GM23338 (cell line): ENCODE measurements at regions not wholly inside any gene's neighbourhood (a gene's known extent, or its start where the extent isn't known, plus 50 kb on each side); places are given as distances from the start of the nearest gene placed in this dataset.
A peak's percentile ranks its signal among the peaks of the same experiment; 100 is the strongest.

ENCODE experiments used
- ATAC-seq: fragments of 200-7000 bp; cut with Tn5 transposase; 3 replicates; pipeline ENCODE4 v1.9.1; 2020
- DNase-seq: peaks from one replicate; pipeline ENCODE4 v3.0.0-alpha.2; 2015; ENCODE audit warnings: low spot score
- H2AFZ ChIP-seq: fragments of 200-600 bp; sonication (generic); 2 replicates; pipeline ENCODE4 v1.8.0; 2016; ENCODE audit warnings: antibody characterized with exemption, mild to moderate bottlenecking, moderate library complexity
- H3F3A ChIP-seq: fragments of 200-600 bp; sonication (generic); replicated peaks from 2 replicates; pipeline ENCODE4 v1.8.0; 2017; ENCODE audit warnings: antibody characterized with exemption, mixed run types, low read depth
- H3K27ac ChIP-seq: fragments of 200-600 bp; sonication (generic); 2 replicates; pipeline ENCODE4 v1.6.1; 2016; ENCODE audit warnings: low read depth
- H3K27me3 ChIP-seq: fragments of 200-600 bp; sonication (generic); 2 replicates; pipeline ENCODE4 v1.8.0; 2016; ENCODE audit warnings: mild to moderate bottlenecking, mixed run types, moderate library complexity; ENCODE audit not compliant: insufficient read depth
- H3K36me3 ChIP-seq: fragments of 200-600 bp; sonication (generic); 2 replicates; pipeline ENCODE4 v1.8.0; 2016; ENCODE audit warnings: mild to moderate bottlenecking; ENCODE audit not compliant: insufficient read depth
- H3K4me1 ChIP-seq: fragments of 200-600 bp; sonication (generic); 2 replicates; pipeline ENCODE4 v1.8.0; 2016; ENCODE audit warnings: mild to moderate bottlenecking, moderate library complexity; ENCODE audit not compliant: insufficient read depth
- H3K4me2 ChIP-seq: fragments of 200-600 bp; sonication (generic); 2 replicates; pipeline ENCODE4 v1.7.1; 2017; ENCODE audit warnings: mixed run types
- H3K4me3 ChIP-seq: fragments of 200-600 bp; sonication (generic); 2 replicates; pipeline ENCODE4 v1.6.1; 2016; ENCODE audit warnings: mixed run types
- H3K79me2 ChIP-seq: fragments of 200-600 bp; sonication (generic); replicated peaks from 2 replicates; pipeline ENCODE4 v1.8.0; 2017; ENCODE audit warnings: mild to moderate bottlenecking; ENCODE audit not compliant: insufficient read depth
- H3K9me2 ChIP-seq: fragments of 200-600 bp; sonication (generic); 2 replicates; pipeline ENCODE4 v1.8.0; 2017; ENCODE audit not compliant: insufficient read depth
- H4K20me1 ChIP-seq: fragments of 200-600 bp; sonication (generic); replicated peaks from 2 replicates; pipeline ENCODE4 v1.8.0; 2017; ENCODE audit warnings: mild to moderate bottlenecking; ENCODE audit not compliant: insufficient read depth
- H3K27ac Mint-ChIP-seq: 2 replicates; pipeline ENCODE4 v1.8.0; 2020; ENCODE audit warnings: inconsistent platforms, mild to moderate bottlenecking, moderate library complexity, mixed read lengths
- H3K27me3 Mint-ChIP-seq: 3 replicates; pipeline ENCODE4 v1.8.0; 2022; ENCODE audit warnings: low read depth, mild to moderate bottlenecking, moderate library complexity, mixed read lengths, inconsistent platforms; ENCODE audit not compliant: insufficient read depth, poor library complexity
- H3K36me3 Mint-ChIP-seq: 3 replicates; pipeline ENCODE4 v1.8.0; 2021; ENCODE audit warnings: low read depth, mild to moderate bottlenecking, inconsistent platforms, moderate library complexity, mixed read lengths
- H3K4me1 Mint-ChIP-seq: 3 replicates; pipeline ENCODE4 v1.8.0; 2020; ENCODE audit warnings: mild to moderate bottlenecking, inconsistent platforms, mixed read lengths
- H3K4me3 Mint-ChIP-seq: 3 replicates; pipeline ENCODE4 v1.8.0; 2021; ENCODE audit warnings: moderate library complexity, mild to moderate bottlenecking, inconsistent platforms, mixed read lengths
- H3K9me3 Mint-ChIP-seq: 3 replicates; pipeline ENCODE4 v1.8.0; 2020; ENCODE audit warnings: moderate library complexity, mild to moderate bottlenecking, inconsistent platforms, mixed read lengths
- CREB1 ChIP-seq: fragments of 250-450 bp; sonication (Bioruptor Pico); IDR thresholded peaks from 2 replicates; pipeline ENCODE4 v1.5.0; 2020; ENCODE audit warnings: low read depth, mild to moderate bottlenecking, moderate library complexity
- CTCF ChIP-seq, 2 experiments: fragments of 200-600 bp in 1 of 2; sonication (generic) in 1 of 2; conservative IDR thresholded peaks; 2 replicates each; pipeline versions ENCODE4 v1.5.1 to v1.6.1; 2016 to 2017; ENCODE audit warnings: antibody characterized with exemption in 2 of 2, low read depth in 2 of 2, mild to moderate bottlenecking in 2 of 2, moderate library complexity in 1 of 2
- ETS1 ChIP-seq: IDR thresholded peaks from 2 replicates; pipeline ENCODE4 v1.6.1; 2016; ENCODE audit warnings: antibody characterized with exemption
- EZH2 ChIP-seq: fragments of 200-600 bp; sonication (generic); IDR thresholded peaks from one replicate; pipeline ENCODE4 v1.8.0; 2017; ENCODE audit warnings: antibody characterized with exemption, mild to moderate bottlenecking, low read depth; ENCODE audit not compliant: unreplicated experiment
- EZH2phosphoT487 ChIP-seq: fragments of 200-600 bp; sonication (generic); IDR thresholded peaks from one replicate; pipeline ENCODE4 v1.8.1; 2018; ENCODE audit warnings: antibody characterized with exemption; ENCODE audit not compliant: unreplicated experiment
- JUNB ChIP-seq: IDR thresholded peaks from one replicate; pipeline ENCODE4 v1.6.1; 2016; ENCODE audit warnings: antibody characterized with exemption; ENCODE audit not compliant: unreplicated experiment
- NANOG ChIP-seq: IDR thresholded peaks from 2 replicates; pipeline ENCODE4 v1.6.1; 2016; ENCODE audit warnings: antibody characterized with exemption, borderline replicate concordance
- POLR2AphosphoS5 ChIP-seq: IDR thresholded peaks from 2 replicates; pipeline ENCODE4 v1.6.1; 2016; ENCODE audit warnings: antibody characterized with exemption, low read depth
- REST ChIP-seq: IDR thresholded peaks from one replicate; pipeline ENCODE4 v1.6.1; 2018; ENCODE audit warnings: antibody characterized with exemption; ENCODE audit not compliant: unreplicated experiment
- STAT1 ChIP-seq: IDR thresholded peaks from one replicate; pipeline ENCODE4 v1.6.1; 2016; ENCODE audit warnings: antibody characterized with exemption; ENCODE audit not compliant: unreplicated experiment
- ZNF114 ChIP-seq: fragments of 250-450 bp; sonication (Bioruptor Pico); IDR thresholded peaks from 2 replicates; pipeline ENCODE4 v1.5.0; 2020; ENCODE audit warnings: mild to moderate bottlenecking, moderate library complexity
- ZNF331 ChIP-seq: fragments of 250-450 bp; sonication (Bioruptor Pico); IDR thresholded peaks from 2 replicates; pipeline ENCODE4 v1.5.0; 2020; ENCODE audit warnings: low read depth, mild to moderate bottlenecking, moderate library complexity
- TF ChIP-seq, protein P1 (sequence below): fragments of 250-450 bp; sonication (Bioruptor Pico); IDR thresholded peaks from 2 replicates; pipeline ENCODE4 v1.5.0; 2020; ENCODE audit warnings: mild to moderate bottlenecking, moderate library complexity

- no peaks in the 10 kb centered on the region for H3F3A ChIP-seq
- DNase-seq (no peak), ATAC-seq (no peak)
- no peaks in the 10 kb centered on the region for H3K36me3 ChIP-seq
- H3K4me2 ChIP-seq, result 0 out of 2 replicates have a peak overlapping the region, but pooled peaks have one; percentile 1
- Mint-ChIP-seq H3K4me3 (no peak overlapping the region), H3K36me3 (peaks cover 7% of the 10 kb centered on the region; the same call in 2 of the 3 replicates), H3K9me3 (peaks cover 15% of the 10 kb centered on the region), H3K27ac (no peak overlapping the region; the same call in 1 of the 2 replicates), H3K4me1 (peaks cover 6% of the 10 kb centered on the region; the same call in 2 of the 3 replicates), H3K27me3 (peaks cover 3% of the 10 kb centered on the region)
- H3K4me3 ChIP-seq, result no peak overlapping the region
- H4K20me1 ChIP-seq, result no peaks in the 10 kb centered on the region
- H3K9me2 ChIP-seq, result no peaks in the 10 kb centered on the region
- peak overlapping the region; percentile 7; the same call in 1 of the 2 replicates for H2AFZ ChIP-seq
- H3K27ac ChIP-seq, result no peak overlapping the region
- peaks cover 4% of the 10 kb centered on the region; the same call in 1 of the 2 replicates for H3K4me1 ChIP-seq
- no peaks in the 10 kb centered on the region for H3K79me2 ChIP-seq
- H3K27me3 ChIP-seq, result no peaks in the 10 kb centered on the region
- no peak for TF ChIP-seq STAT1
- TF ChIP-seq POLR2AphosphoS5, result no peak
- TF ChIP-seq ETS1, result no peak
- TF ChIP-seq EZH2phosphoT487, result no peak
- no peak for TF ChIP-seq EZH2
- TF ChIP-seq CREB1 (CRISPR knock-in tag), result no peak
- TF ChIP-seq ZNF331, result no peak
- no peak for TF ChIP-seq NANOG
- TF ChIP-seq, protein P1, sequence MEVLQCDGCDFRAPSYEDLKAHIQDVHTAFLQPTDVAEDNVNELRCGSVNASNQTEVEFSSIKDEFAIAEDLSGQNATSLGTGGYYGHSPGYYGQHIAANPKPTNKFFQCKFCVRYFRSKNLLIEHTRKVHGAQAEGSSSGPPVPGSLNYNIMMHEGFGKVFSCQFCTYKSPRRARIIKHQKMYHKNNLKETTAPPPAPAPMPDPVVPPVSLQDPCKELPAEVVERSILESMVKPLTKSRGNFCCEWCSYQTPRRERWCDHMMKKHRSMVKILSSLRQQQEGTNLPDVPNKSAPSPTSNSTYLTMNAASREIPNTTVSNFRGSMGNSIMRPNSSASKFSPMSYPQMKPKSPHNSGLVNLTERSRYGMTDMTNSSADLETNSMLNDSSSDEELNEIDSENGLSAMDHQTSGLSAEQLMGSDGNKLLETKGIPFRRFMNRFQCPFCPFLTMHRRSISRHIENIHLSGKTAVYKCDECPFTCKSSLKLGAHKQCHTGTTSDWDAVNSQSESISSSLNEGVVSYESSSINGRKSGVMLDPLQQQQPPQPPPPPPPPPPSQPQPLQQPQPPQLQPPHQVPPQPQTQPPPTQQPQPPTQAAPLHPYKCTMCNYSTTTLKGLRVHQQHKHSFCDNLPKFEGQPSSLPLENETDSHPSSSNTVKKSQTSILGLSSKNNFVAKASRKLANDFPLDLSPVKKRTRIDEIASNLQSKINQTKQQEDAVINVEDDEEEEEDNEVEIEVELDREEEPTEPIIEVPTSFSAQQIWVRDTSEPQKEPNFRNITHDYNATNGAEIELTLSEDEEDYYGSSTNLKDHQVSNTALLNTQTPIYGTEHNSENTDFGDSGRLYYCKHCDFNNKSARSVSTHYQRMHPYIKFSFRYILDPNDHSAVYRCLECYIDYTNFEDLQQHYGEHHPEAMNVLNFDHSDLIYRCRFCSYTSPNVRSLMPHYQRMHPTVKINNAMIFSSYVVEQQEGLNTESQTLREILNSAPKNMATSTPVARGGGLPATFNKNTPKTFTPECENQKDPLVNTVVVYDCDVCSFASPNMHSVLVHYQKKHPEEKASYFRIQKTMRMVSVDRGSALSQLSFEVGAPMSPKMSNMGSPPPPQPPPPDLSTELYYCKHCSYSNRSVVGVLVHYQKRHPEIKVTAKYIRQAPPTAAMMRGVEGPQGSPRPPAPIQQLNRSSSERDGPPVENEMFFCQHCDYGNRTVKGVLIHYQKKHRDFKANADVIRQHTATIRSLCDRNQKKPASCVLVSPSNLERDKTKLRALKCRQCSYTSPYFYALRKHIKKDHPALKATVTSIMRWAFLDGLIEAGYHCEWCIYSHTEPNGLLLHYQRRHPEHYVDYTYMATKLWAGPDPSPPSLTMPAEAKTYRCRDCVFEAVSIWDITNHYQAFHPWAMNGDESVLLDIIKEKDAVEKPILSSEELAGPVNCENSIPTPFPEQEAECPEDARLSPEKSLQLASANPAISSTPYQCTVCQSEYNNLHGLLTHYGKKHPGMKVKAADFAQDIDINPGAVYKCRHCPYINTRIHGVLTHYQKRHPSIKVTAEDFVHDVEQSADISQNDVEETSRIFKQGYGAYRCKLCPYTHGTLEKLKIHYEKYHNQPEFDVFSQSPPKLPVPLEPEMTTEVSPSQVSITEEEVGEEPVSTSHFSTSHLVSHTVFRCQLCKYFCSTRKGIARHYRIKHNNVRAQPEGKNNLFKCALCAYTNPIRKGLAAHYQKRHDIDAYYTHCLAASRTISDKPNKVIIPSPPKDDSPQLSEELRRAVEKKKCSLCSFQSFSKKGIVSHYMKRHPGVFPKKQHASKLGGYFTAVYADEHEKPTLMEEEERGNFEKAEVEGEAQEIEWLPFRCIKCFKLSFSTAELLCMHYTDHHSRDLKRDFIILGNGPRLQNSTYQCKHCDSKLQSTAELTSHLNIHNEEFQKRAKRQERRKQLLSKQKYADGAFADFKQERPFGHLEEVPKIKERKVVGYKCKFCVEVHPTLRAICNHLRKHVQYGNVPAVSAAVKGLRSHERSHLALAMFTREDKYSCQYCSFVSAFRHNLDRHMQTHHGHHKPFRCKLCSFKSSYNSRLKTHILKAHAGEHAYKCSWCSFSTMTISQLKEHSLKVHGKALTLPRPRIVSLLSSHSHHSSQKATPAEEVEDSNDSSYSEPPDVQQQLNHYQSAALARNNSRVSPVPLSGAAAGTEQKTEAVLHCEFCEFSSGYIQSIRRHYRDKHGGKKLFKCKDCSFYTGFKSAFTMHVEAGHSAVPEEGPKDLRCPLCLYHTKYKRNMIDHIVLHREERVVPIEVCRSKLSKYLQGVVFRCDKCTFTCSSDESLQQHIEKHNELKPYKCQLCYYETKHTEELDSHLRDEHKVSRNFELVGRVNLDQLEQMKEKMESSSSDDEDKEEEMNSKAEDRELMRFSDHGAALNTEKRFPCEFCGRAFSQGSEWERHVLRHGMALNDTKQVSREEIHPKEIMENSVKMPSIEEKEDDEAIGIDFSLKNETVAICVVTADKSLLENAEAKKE (CRISPR knock-in tag), result no peak
- TF ChIP-seq REST, result no peak
- no peak for TF ChIP-seq ZNF114 (CRISPR knock-in tag)
- TF ChIP-seq CTCF (conservative IDR thresholded peaks at IDR 0.05; ENCODE audit: low read depth in 2 of 2), result no peak
- no peak for TF ChIP-seq JUNB
These were observed 107.9 kb upstream of the GRAMD2B start for GRCh38 chr5:126315341-126315740.
